Karpas-422 (cell line): ENCODE measurements at regions not wholly inside any gene's neighbourhood (a gene's known extent, or its start where the extent isn't known, plus 50 kb on each side); places are given as distances from the start of the nearest gene placed in this dataset.
"Not testable (repeated sequence)": the region's sequence is repeated elsewhere in the genome, so short reads cannot be mapped to it uniquely, and the experiment has no call there.

Experiments used
- DNase-seq: peaks from one replicate; pipeline ENCODE4 v3.0.0-alpha.2; 2015
- H2AFZ ChIP-seq: fragments of 200-600 bp; sonication (generic); 2 replicates; pipeline ENCODE4 v1.6.1; 2014; ENCODE audit warnings: antibody characterized with exemption, low read length, mixed read lengths
- H3K27ac ChIP-seq: fragments of 200-600 bp; sonication (generic); 2 replicates; pipeline ENCODE4 v1.5.1; 2014; ENCODE audit warnings: mild to moderate bottlenecking, low read length, moderate library complexity
- H3K27me3 ChIP-seq: fragments of 200-600 bp; sonication (generic); 2 replicates; pipeline ENCODE4 v1.6.1; 2014; ENCODE audit warnings: low read length, mixed read lengths
- H3K36me3 ChIP-seq: fragments of 200-600 bp; sonication (generic); 2 replicates; pipeline ENCODE4 v1.6.1; 2014; ENCODE audit warnings: low read length, mixed read lengths; ENCODE audit not compliant: insufficient read depth
- H3K4me1 ChIP-seq: fragments of 200-600 bp; sonication (generic); 2 replicates; pipeline ENCODE4 v1.6.1; 2014; ENCODE audit warnings: mild to moderate bottlenecking, low read length, mixed read lengths
- H3K4me2 ChIP-seq: fragments of 200-600 bp; sonication (generic); 2 replicates; pipeline ENCODE4 v1.6.1; 2014; ENCODE audit warnings: low read length, low read depth, mild to moderate bottlenecking; ENCODE audit not compliant: poor library complexity, severe bottlenecking
- H3K4me3 ChIP-seq: fragments of 200-600 bp; sonication (generic); 2 replicates; pipeline ENCODE4 v1.5.1; 2014; ENCODE audit warnings: mild to moderate bottlenecking, antibody characterized with exemption, low read length, mixed read lengths
- H3K79me2 ChIP-seq: fragments of 200-600 bp; sonication (generic); 2 replicates; pipeline ENCODE4 v1.6.1; 2014; ENCODE audit warnings: mild to moderate bottlenecking, low read length, mixed read lengths
- H3K9ac ChIP-seq: fragments of 200-600 bp; sonication (generic); 2 replicates; pipeline ENCODE4 v1.6.0; 2014; ENCODE audit warnings: low read length
- H3K9me2 ChIP-seq: fragments of 200-600 bp; sonication (generic), shearing (Covaris generic); replicated peaks from 2 replicates; pipeline ENCODE4 v1.6.0; 2014; ENCODE audit warnings: mild to moderate bottlenecking, low read length, moderate library complexity; ENCODE audit not compliant: insufficient read depth
- H3K9me3 ChIP-seq: fragments of 300-700, 200-600 bp; sonication (generic); 2 replicates; pipeline ENCODE4 v1.6.1; 2014; ENCODE audit warnings: low read length, mixed read lengths
- H4K20me1 ChIP-seq: fragments of 200-600 bp; sonication (generic); 2 replicates; pipeline ENCODE4 v1.6.1; 2014; ENCODE audit warnings: mild to moderate bottlenecking, antibody characterized with exemption, low read length, low read depth; ENCODE audit not compliant: insufficient read depth

DNA sequence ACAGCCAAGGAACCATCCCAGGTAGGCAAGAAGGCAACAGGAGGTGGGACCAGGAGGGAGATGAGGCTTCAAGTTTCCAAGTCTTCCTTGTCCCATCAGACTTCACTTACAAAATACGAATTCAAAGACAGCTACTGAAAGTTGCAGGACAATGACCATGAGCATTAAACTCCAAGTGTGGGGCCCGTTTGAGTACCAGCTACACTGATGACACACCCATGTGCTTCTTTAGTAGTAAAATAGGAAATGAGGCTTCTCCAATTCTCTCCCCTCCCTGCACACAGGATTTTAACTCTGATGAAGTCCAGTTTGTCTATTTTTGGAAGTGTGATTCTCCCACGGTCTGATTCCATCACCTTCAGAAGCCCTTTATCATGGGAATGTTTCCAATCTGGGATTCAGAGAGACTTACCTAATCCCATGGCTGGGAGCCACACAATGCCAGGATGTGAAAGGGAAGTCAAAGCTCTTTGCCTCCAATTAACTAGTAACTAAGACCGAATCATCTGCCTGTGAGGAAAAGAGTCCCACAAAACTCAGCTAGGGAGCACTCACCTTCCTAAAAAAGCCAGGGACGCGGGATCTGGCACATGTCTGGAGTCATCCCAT is 222.8 kb upstream of the MSX2 start:
- Histone ChIP-seq H3K4me3 (no peak overlapping the region), H4K20me1 (no peaks in the 10 kb centered on the region), H3K27ac (no peak overlapping the region), H3K9me2 (no peaks in the 10 kb centered on the region), H3K79me2 (no peaks in the 10 kb centered on the region), H3K4me1 (no peaks in the 10 kb centered on the region), H3K4me2 (no peak overlapping the region), H3K9me3 (no peaks in the 10 kb centered on the region), H3K9ac (no peak overlapping the region), H3K36me3 (no peaks in the 10 kb centered on the region), H3K27me3 (no peaks in the 10 kb centered on the region), H2AFZ (no peak overlapping the region)
- no peak for DNase-seq

DNA sequence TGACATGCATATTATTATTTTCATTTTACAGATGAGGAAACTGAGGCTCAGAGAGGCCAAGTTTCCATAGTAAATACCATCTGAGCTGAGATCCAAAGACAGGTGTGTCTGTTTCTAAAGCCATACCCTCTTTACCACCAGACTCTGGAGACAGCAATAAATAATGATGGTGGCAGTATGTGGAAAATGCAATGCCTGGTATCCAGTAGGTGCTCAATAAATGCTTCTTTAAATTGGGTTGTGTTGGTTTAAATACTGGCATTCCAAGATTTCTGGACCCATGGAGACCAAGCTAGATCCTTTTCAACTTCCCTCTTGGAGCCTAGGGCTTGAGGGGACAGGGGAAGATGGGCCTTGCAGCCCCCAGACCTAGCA is 221.3 kb upstream of the MSX2 start:
- H3K9me3 ChIP-seq = no peaks in the 10 kb centered on the region
- no peak overlapping the region for H3K4me2 ChIP-seq
- H3K79me2 ChIP-seq = no peaks in the 10 kb centered on the region
- DNase-seq = no peak
- no peaks in the 10 kb centered on the region for H3K27me3 ChIP-seq
- H3K27ac ChIP-seq = no peak overlapping the region
- H3K9me2 ChIP-seq = no peaks in the 10 kb centered on the region
- H3K4me3 ChIP-seq = no peak overlapping the region
- no peaks in the 10 kb centered on the region for H4K20me1 ChIP-seq
- H3K36me3 ChIP-seq = no peaks in the 10 kb centered on the region
- H3K9ac ChIP-seq = no peak overlapping the region
- H3K4me1 ChIP-seq = no peaks in the 10 kb centered on the region
- H2AFZ ChIP-seq = no peak overlapping the region

DNA sequence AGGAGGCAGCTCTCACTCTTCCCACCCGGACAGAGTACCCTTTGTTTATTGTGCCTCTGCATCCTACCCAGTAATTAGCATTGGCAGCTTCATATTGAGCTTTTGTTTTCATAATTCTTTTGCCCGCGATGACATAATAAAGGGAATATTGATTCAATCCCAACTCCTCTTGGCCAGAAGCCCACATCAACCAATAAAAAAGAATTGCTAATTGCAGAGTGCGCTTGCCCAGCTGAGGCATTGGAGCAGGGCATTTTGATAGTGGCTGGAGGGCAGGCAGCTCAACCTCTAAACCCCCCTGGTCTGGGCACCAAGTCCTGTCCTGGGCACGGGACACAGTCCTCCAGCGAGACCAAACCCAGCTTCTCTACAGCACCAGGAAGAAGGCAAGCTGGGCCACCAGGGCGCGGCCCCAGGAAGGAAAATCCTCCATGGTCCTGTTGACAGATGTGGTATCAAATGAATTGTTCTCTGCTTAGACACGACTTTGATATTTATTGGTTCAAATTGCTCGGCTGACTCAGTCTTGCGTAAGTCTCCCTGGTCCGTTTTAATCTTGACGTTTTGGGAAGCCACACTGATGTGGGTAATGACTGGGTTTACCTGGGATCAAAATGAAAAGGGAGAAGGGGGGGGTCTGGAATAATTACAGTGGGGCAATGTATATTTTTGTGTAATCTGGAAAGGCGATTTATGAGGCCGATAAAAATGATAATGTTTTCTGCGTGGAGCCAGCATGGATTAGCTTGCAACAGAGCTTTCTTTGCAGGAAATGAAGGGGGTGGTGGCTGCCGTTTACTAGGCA is 220.7 kb upstream of the MSX2 start:
- Histone ChIP-seq H3K9ac (no peak overlapping the region), H3K36me3 (no peaks in the 10 kb centered on the region), H3K4me3 (no peak overlapping the region), H2AFZ (no peak overlapping the region), H4K20me1 (no peaks in the 10 kb centered on the region), H3K4me1 (no peaks in the 10 kb centered on the region), H3K4me2 (no peak overlapping the region), H3K9me2 (no peaks in the 10 kb centered on the region), H3K9me3 (no peaks in the 10 kb centered on the region), H3K27ac (no peak overlapping the region), H3K27me3 (no peaks in the 10 kb centered on the region), H3K79me2 (no peaks in the 10 kb centered on the region)
- DNase-seq = no peak

DNA sequence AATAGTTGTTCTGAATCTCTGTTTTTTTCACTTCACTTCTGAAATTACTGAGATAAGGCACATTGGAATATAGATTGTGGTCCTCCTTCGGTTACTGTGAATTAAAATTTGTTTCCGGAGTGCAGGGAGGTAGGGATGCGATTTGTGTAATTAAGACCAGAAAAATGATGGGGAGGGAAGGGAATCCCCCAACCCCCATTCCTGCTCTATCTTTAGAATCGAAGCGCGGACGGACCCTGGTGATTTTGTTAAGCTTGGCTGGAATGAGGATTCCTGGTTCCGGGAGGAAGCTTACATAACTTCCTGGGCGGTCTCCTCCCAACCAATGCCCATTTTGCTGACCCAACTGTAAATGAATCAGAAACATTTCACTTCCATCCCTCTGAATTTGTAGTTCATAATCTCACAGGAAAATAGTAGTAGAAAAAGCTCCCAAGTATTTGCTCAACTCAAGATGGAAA is 220.1 kb upstream of the MSX2 start:
- Histone ChIP-seq H3K9me3 (no peaks in the 10 kb centered on the region), H2AFZ (no peak overlapping the region), H3K79me2 (no peaks in the 10 kb centered on the region), H3K27ac (no peak overlapping the region), H3K9me2 (no peaks in the 10 kb centered on the region), H4K20me1 (no peaks in the 10 kb centered on the region), H3K4me3 (no peak overlapping the region), H3K4me2 (no peak overlapping the region), H3K27me3 (no peaks in the 10 kb centered on the region), H3K4me1 (no peaks in the 10 kb centered on the region), H3K36me3 (no peaks in the 10 kb centered on the region), H3K9ac (no peak overlapping the region)
- no peak for DNase-seq

DNA sequence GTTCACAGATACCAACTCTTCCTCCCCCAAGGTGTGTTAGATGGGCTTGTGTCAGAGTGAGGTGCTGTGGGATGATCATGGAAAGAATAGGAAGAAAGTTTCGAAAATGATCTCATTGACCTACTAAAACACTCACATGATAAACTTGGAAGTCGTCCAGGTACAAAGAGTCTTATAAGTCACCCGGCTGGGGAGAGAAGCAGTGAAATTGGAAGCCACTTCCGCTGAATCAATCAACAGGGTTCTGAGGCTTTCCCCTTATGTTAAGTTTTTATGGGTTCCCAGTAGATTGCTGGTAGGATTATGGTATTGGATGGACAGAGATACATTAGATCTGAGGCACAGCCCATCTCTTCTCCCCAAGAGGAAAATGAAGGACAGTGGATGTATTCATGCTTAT is 218.8 kb upstream of the MSX2 start:
- no peak overlapping the region for H3K27ac ChIP-seq
- H3K9me3 ChIP-seq = no peaks in the 10 kb centered on the region
- no peaks in the 10 kb centered on the region for H3K27me3 ChIP-seq
- H4K20me1 ChIP-seq = no peaks in the 10 kb centered on the region
- DNase-seq = no peak
- no peak overlapping the region for H3K4me3 ChIP-seq
- no peaks in the 10 kb centered on the region for H3K36me3 ChIP-seq
- no peaks in the 10 kb centered on the region for H3K79me2 ChIP-seq
- no peak overlapping the region for H2AFZ ChIP-seq
- no peak overlapping the region for H3K4me2 ChIP-seq
- no peaks in the 10 kb centered on the region for H3K4me1 ChIP-seq
- H3K9me2 ChIP-seq = no peaks in the 10 kb centered on the region
- no peak overlapping the region for H3K9ac ChIP-seq

DNA sequence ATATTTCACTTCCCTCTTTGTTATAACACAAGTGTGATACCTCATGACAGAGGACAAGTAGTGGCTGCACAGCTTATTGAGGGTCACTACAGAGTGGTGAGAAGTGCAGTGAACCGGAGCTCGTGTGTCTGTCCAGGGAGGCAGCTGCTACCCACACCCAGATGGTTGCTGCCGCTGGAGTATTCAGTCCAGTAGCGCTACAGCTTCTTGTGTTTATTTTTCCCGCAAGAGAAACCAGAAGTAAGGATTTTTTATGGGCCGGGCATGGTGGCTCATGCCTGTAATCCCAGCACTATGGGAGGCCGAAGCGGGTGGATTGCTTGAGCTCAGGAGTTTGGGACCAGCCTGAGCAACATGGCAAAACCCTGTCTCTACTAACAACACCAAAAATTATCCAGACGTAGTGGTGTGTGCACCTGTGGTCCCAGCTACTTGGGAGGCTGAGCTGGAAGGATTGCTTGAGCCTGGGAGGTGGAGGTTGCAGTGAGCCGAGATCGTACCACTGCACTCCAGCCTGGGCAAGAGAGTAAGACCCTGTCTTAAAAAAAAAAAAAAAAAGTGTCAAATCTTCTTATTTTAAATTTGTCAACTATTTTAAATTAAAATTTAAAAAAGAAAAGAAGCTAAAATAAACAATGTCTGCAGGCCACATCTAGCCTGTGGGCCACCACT is 213.5 kb upstream of the MSX2 start:
- not testable (repeated sequence) for H3K79me2 ChIP-seq

DNA sequence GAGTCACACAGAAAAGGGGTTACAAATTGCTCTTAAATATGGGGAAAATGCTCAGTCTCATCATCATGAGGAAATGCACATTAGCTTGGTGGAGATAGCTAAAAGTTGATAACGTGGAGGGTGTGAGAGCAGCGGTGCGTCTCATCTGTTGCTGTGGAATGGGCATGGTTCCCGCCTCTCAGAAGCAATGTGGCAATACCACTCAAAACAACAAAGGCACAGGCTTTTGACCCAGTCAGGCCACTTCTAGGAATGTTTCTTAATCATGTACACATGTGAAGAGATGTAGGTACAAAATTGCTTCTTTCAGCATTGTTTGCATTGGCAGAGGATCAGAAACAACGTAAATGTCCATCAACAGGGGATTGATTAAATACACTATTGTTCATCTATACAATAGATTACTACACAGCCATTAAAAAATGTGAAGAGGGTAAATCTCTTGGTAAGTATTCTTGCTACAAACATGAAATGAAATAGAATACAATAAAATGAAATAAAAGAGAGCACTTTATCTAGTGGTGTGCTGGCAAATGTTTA is 212.6 kb upstream of the MSX2 start:
- H3K27ac ChIP-seq = no peak overlapping the region
- no peak overlapping the region for H3K4me3 ChIP-seq
- H3K4me2 ChIP-seq = no peak overlapping the region
- DNase-seq = no peak
- no peaks in the 10 kb centered on the region for H3K4me1 ChIP-seq
- H3K27me3 ChIP-seq = no peaks in the 10 kb centered on the region
- H3K79me2 ChIP-seq = no peaks in the 10 kb centered on the region
- no peaks in the 10 kb centered on the region for H3K9me2 ChIP-seq
- no peak overlapping the region for H3K9ac ChIP-seq
- H2AFZ ChIP-seq = no peak overlapping the region
- no peaks in the 10 kb centered on the region for H4K20me1 ChIP-seq
- H3K36me3 ChIP-seq = no peaks in the 10 kb centered on the region
- H3K9me3 ChIP-seq = no peaks in the 10 kb centered on the region

More for the DNA sequence above, 213.5 kb upstream of the MSX2 start:
- not testable (repeated sequence) for H3K4me1 ChIP-seq, H3K36me3 ChIP-seq, H2AFZ ChIP-seq, DNase-seq, H3K27me3 ChIP-seq, H3K27ac ChIP-seq, H3K4me3 ChIP-seq, H4K20me1 ChIP-seq, H3K9ac ChIP-seq, H3K9me3 ChIP-seq, H3K4me2 ChIP-seq, H3K9me2 ChIP-seq

DNA sequence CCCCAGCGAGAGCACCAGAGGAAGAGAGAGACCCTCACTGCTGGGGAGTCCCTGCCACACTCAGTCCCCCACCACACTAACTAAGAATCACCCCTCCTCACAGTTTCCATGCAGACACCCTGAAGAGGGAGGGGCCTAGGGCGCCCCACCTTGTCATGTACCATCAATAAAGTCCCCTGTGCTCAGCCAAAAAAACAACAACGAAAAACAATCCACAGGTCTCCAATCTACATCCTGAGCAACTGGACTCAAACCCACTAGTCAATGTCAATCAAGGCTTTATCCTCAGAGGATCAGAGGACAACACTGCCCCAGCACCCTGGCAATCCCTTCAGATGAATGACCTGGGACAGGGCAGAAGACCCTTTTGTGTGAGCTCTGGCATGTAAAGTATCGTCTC is 210.1 kb upstream of the MSX2 start:
- Histone ChIP-seq H3K36me3 (no peaks in the 10 kb centered on the region), H3K4me3 (no peak overlapping the region), H3K9me2 (no peaks in the 10 kb centered on the region), H3K79me2 (no peaks in the 10 kb centered on the region), H3K9me3 (no peaks in the 10 kb centered on the region), H4K20me1 (no peaks in the 10 kb centered on the region), H2AFZ (no peak overlapping the region), H3K4me2 (no peak overlapping the region), H3K4me1 (no peaks in the 10 kb centered on the region), H3K27ac (no peak overlapping the region), H3K9ac (no peak overlapping the region), H3K27me3 (no peaks in the 10 kb centered on the region)
- DNase-seq = no peak
